GM12892 (cell line): ENCODE measurements at regions not wholly inside any gene's neighbourhood (a gene's known extent, or its start where the extent isn't known, plus 50 kb on each side); places are given as distances from the start of the nearest gene placed in this dataset.

Experiments
- POLR2A ChIP-seq: IDR thresholded peaks from 2 replicates; pipeline ENCODE4 v1.6.1; 2011; ENCODE audit warnings: low read depth, low read length, control low read depth
- POLR2AphosphoS5 ChIP-seq: IDR thresholded peaks from 2 replicates; pipeline ENCODE4 v1.6.1; 2011; ENCODE audit warnings: low read depth, low read length, control low read depth
- TAF1 ChIP-seq: IDR thresholded peaks from 2 replicates; pipeline ENCODE4 v1.6.1; 2011; ENCODE audit warnings: low read depth, mild to moderate bottlenecking, control low read depth, low read length, borderline replicate concordance

DNA sequence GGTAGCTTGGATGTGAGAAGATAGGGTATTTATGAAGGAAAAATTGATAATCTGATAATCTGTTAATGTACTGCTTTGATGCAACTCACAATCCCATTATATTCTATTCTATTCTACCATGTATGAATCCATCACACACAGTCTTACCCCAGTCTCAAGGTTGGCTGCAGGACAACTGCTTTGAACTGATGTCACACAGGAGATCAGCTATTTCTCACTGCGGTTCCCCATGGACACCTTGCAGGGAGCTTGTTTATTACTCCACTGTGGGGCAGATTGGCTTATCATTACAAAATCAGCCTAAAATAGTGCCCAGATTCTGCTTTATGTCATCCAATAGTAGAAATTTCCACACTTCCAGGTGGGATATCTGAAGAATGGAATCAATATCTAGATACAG lies 61.0 kb upstream of the HS3ST5 start:
- TF ChIP-seq POLR2A, result no peak
- TF ChIP-seq POLR2AphosphoS5, result no peak
- no peak for TF ChIP-seq TAF1
